ENCODE measurements at regions not wholly inside any gene's neighbourhood (a gene's known extent, or its start where the extent isn't known, plus 50 kb on each side); places are given as distances from the start of the nearest gene placed in this dataset.
A peak's percentile ranks its signal among the peaks of the same experiment; 100 is the strongest.

- no peak for TF ChIP-seq TCF7L2 (IDR thresholded peaks at IDR 0.05; ENCODE audit: low read depth, low read length)
- ATAC-seq, result no peak
- in situ Hi-C loops (cut with HindIII; ENCODE audit: low pct_unique_long_range_greater_than_20kb, low sequenced_read_pairs) (no loop called here), intact Hi-C loops (cut with micrococcal nuclease; ENCODE audit: unreplicated experiment) (no loop called here)
- Histone ChIP-seq H3K9me3 (ENCODE audit: control insufficient read depth, insufficient read depth, low read depth, low read length) (no peaks in the 10 kb centered on the region), H3K4me1 (ENCODE audit: control insufficient read depth, insufficient read depth, low read length) (no peaks in the 10 kb centered on the region), H3K36me3 (ENCODE audit: control insufficient read depth, insufficient read depth, low read length) (no peaks in the 10 kb centered on the region), H3K27me3 (ENCODE audit: control insufficient read depth, insufficient read depth, low read length) (no peaks in the 10 kb centered on the region), H3K4me3 (ENCODE audit: low read depth in 2 of 2, low read length in 2 of 2) (no peak overlapping the region), H3K27ac (ENCODE audit: low read length) (no peak overlapping the region)
- DNase-seq (ENCODE audit: low read depth, low spot score), result no peak
- CTCF ChIA-PET, result no interaction called here
- BruUV-seq (replicated peaks), result no TSS peak
- POLR2A ChIA-PET, result no interaction called here
These were observed 146.7 kb downstream of the YTHDC2 start for GRCh38 chr5:113660206-113660605.

- Histone ChIP-seq H3K27me3 (ENCODE audit: control insufficient read depth, insufficient read depth, low read length) (no peaks in the 10 kb centered on the region), H3K36me3 (ENCODE audit: control insufficient read depth, insufficient read depth, low read length) (no peaks in the 10 kb centered on the region), H3K4me3 (ENCODE audit: low read depth in 2 of 2, low read length in 2 of 2) (no peak overlapping the region), H3K27ac (ENCODE audit: low read length) (no peak overlapping the region), H3K4me1 (ENCODE audit: control insufficient read depth, insufficient read depth, low read length) (no peaks in the 10 kb centered on the region), H3K9me3 (ENCODE audit: control insufficient read depth, insufficient read depth, low read depth, low read length) (no peaks in the 10 kb centered on the region)
- intact Hi-C loops (cut with micrococcal nuclease; ENCODE audit: unreplicated experiment) (no loop called here), in situ Hi-C loops (cut with HindIII; ENCODE audit: low pct_unique_long_range_greater_than_20kb, low sequenced_read_pairs) (no loop called here)
- DNase-seq (ENCODE audit: low read depth, low spot score), result no peak
- no peak for ATAC-seq
- BruUV-seq (replicated peaks), result no TSS peak
- CTCF ChIA-PET, result no interaction called here
- TF ChIP-seq TCF7L2 (IDR thresholded peaks at IDR 0.05; ENCODE audit: low read depth, low read length), result no peak
- TF ChIP-seq SIN3A (IDR thresholded peaks at IDR 0.05; ENCODE audit: borderline replicate concordance, insufficient read depth, low read depth, low read length), result no peak
- no peak for TF ChIP-seq POLR2AphosphoS5 (IDR thresholded peaks at IDR 0.05; ENCODE audit: low read depth, low read length)
- TF ChIP-seq CTCF (IDR thresholded peaks at IDR 0.05), result no peak
- no peak for TF ChIP-seq REST (IDR thresholded peaks at IDR 0.05; ENCODE audit: insufficient read depth in 1 of 2, low read depth in 2 of 2, low read length in 1 of 2)
- POLR2A ChIA-PET, result no interaction called here
These were observed 147.3 kb downstream of the YTHDC2 start for GRCh38 chr5:113660706-113661250.

- Histone ChIP-seq H3K9me3 (ENCODE audit: control insufficient read depth, insufficient read depth, low read depth, low read length) (no peaks in the 10 kb centered on the region), H3K4me1 (ENCODE audit: control insufficient read depth, insufficient read depth, low read length) (no peaks in the 10 kb centered on the region), H3K36me3 (ENCODE audit: control insufficient read depth, insufficient read depth, low read length) (no peaks in the 10 kb centered on the region), H3K4me3 (ENCODE audit: low read depth in 2 of 2, low read length in 2 of 2) (no peak overlapping the region), H3K27me3 (ENCODE audit: control insufficient read depth, insufficient read depth, low read length) (no peaks in the 10 kb centered on the region), H3K27ac (ENCODE audit: low read length) (no peak overlapping the region)
- ATAC-seq, result no peak
- no TSS peak for BruUV-seq (replicated peaks)
- no peak for TF ChIP-seq REST (IDR thresholded peaks at IDR 0.05; ENCODE audit: insufficient read depth in 1 of 2, low read depth in 2 of 2, low read length in 1 of 2)
- TF ChIP-seq CTCF (IDR thresholded peaks at IDR 0.05), result peak; percentile 51
- DNase-seq (ENCODE audit: low read depth, low spot score), result peak; percentile 4
- ChIA-PET POLR2A (no interaction called here), CTCF (no interaction called here)
- intact Hi-C loops (cut with micrococcal nuclease; ENCODE audit: unreplicated experiment), result no loop called here
- in situ Hi-C loops (cut with HindIII; ENCODE audit: low pct_unique_long_range_greater_than_20kb, low sequenced_read_pairs), result no loop called here
These were observed 150.5 kb downstream of the YTHDC2 start for GRCh38 chr5:113663879-113664541.

Measured in Panc1 (cell line).